Choroid plexus epithelial cell (primary cell): ENCODE measurements at regions not wholly inside any gene's neighbourhood (a gene's known extent, or its start where the extent isn't known, plus 50 kb on each side); places are given as distances from the start of the nearest gene placed in this dataset.

Experiments
- DNase-seq: peaks from one replicate; pipeline ENCODE4 v3.0.0-alpha.2; 2010; ENCODE audit warnings: low read depth
- H3K4me3 ChIP-seq: 2 replicates; pipeline ENCODE4 v1.5.1; 2011; ENCODE audit warnings: low read depth, mild to moderate bottlenecking, control low read depth, low read length, moderate library complexity
- CTCF ChIP-seq: conservative IDR thresholded peaks from 2 replicates; pipeline ENCODE4 v1.5.1; 2011; ENCODE audit warnings: low read depth, mild to moderate bottlenecking, control low read depth, inconsistent platforms, low read length, moderate library complexity

DNA sequence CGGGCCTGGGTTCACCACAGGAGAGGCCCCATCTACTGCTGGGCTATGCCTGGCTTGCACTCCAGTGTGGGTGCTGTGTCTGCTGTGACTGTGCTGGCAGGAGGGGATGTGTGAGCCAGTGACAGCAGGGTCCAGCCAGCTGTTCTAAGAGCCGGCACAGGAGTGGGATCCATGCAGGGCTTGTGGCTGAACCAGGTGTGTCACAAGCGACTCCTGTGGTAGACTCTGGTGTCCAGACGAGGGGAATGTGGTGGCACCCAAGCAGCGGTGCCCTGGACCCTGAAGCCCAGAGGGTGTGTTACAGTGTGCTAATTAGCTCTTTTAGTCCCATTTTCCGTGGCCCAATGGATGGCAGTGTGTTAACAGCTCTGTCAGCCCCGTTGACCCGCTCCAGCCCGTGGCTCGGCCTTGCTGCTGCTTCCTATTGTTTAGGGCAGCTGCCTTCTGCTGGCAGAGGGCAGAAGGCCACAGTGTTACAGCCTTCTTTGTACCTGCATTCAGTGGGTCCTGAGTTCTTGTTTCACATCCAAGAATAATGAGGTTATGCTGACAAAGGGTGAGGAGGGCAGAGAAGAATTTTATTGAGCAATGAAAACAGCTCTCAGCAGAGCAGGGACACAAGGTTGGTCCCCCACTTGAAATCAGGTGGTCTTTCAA is 78.5 kb upstream of the RNU6-1 start:
- H3K4me3 ChIP-seq = no peak overlapping the region
- no peak for DNase-seq
- TF ChIP-seq CTCF = no peak

GRCh38 chr15:67920524-67921240 is 80.8 kb upstream of the RNU6-1 start:
- no peak for TF ChIP-seq CTCF
- no peak for DNase-seq
- H3K4me3 ChIP-seq = no peak overlapping the region

DNA sequence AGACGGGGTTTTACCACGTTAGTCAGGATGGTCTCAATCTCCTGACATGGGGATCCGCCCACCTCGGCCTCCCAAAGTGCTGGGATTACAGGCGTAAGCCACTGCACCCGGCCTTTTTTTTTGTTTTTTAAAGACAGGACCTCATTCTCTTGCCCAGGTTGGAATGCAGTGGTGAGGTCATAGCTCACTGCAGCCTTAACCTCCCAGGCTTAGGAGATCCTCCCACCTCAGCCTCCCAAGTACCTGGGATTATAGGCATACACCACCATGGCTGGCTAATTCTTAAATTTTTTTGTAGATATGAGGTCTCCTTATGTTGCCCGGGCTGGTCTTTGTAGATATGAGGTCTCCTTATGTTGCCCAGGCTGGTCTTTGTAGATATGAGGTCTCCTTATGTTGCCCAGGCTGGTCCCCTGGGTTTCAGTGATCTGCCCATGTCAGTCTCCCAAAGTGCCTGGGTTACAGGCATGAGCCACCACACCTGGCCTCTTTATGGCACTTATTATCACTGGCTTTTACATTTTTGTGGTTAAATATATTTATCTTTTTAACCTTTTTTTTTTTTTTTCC is 82.3 kb upstream of the RNU6-1 start:
- no peak for TF ChIP-seq CTCF
- no peak for DNase-seq

GRCh38 chr15:67922971-67923945 is 83.4 kb upstream of the RNU6-1 start:
- no peak overlapping the region for H3K4me3 ChIP-seq
- TF ChIP-seq CTCF = no peak
- peak; percentile 75 for DNase-seq

More for the DNA sequence above, 82.3 kb upstream of the RNU6-1 start:
- H3K4me3 ChIP-seq = no peak overlapping the region

GRCh38 chr15:67924359-67924974 is 84.6 kb upstream of the RNU6-1 start:
- no peak for DNase-seq
- no peak for TF ChIP-seq CTCF
- no peak overlapping the region for H3K4me3 ChIP-seq

GRCh38 chr15:67925182-67925581 is 85.3 kb upstream of the RNU6-1 start:
- no peak for DNase-seq
- no peak overlapping the region for H3K4me3 ChIP-seq
- no peak for TF ChIP-seq CTCF
